IMR-90 (cell line): ENCODE measurements at regions not wholly inside any gene's neighbourhood (a gene's known extent, or its start where the extent isn't known, plus 50 kb on each side); places are given as distances from the start of the nearest gene placed in this dataset.

ENCODE experiments used
- ATAC-seq: fragments of 200-7000 bp; cut with Tn5 transposase; 2 replicates; pipeline ENCODE4 v1.9.1; 2020; ENCODE audit warnings: low read depth, mild to moderate bottlenecking, moderate library complexity
- BruUV-seq: library from RNA; stranded (reverse); fragments of 400-500 nt; replicated peaks from 2 replicates; lab custom pipeline; 2021; lab: Mats Ljungman, UMichigan
- CTCF ChIA-PET: fragments of 300-600 bp; formaldehyde crosslinking; extraction: SDS; loops from one replicate; lab custom pipeline; 2021; ENCODE audit warnings: antibody characterized with exemption; lab: Yijun Ruan, JAX
- POLR2A ChIA-PET: fragments of 300-600 bp; sonication (Branson Sonifier 250); formaldehyde crosslinking; loops from one replicate; lab custom pipeline; 2022; ENCODE audit warnings: antibody characterized with exemption; ENCODE audit not compliant: unreplicated experiment; lab: Charles Lee
- DNase-seq: peaks from one replicate; pipeline ENCODE4 v3.0.0; 2013
- H2AFZ ChIP-seq: replicated peaks from 2 replicates; pipeline ENCODE3; 2013; ENCODE audit warnings: low read length, mild to moderate bottlenecking; ENCODE audit not compliant: poor library complexity
- H2AK5ac ChIP-seq: 2 replicates; pipeline ENCODE4 v1.6.1; 2013; ENCODE audit warnings: low read depth, low read length, inconsistent platforms
- H2AK9ac ChIP-seq: replicated peaks from 2 replicates; pipeline ENCODE3; 2013; ENCODE audit warnings: mild to moderate bottlenecking, low read depth, low read length, moderate library complexity; ENCODE audit not compliant: poor library complexity
- H2BK120ac ChIP-seq: 2 replicates; pipeline ENCODE4 v1.6.1; 2013; ENCODE audit warnings: low read depth, low read length, inconsistent platforms
- H2BK15ac ChIP-seq: 3 replicates; pipeline ENCODE4 v1.6.1; 2013; ENCODE audit warnings: low read depth, low read length, inconsistent platforms
- H2BK20ac ChIP-seq: 2 replicates; pipeline ENCODE4 v1.6.1; 2013; ENCODE audit warnings: low read depth, mild to moderate bottlenecking, inconsistent platforms, low read length, moderate library complexity
- H2BK5ac ChIP-seq: 2 replicates; pipeline ENCODE4 v1.6.1; 2013; ENCODE audit warnings: mild to moderate bottlenecking, low read depth, low read length, inconsistent platforms; ENCODE audit not compliant: poor library complexity, severe bottlenecking
- H3K14ac ChIP-seq: replicated peaks from 2 replicates; pipeline ENCODE4 v1.6.1; 2013; ENCODE audit warnings: low read depth, low read length, inconsistent platforms
- H3K18ac ChIP-seq: 2 replicates; pipeline ENCODE4 v1.6.1; 2013; ENCODE audit warnings: low read depth, low read length, control low read depth
- H3K23ac ChIP-seq: 2 replicates; pipeline ENCODE4 v1.6.1; 2013; ENCODE audit warnings: low read depth, low read length, inconsistent platforms
- H3K27ac ChIP-seq: 2 replicates; pipeline ENCODE4 v1.5.1; 2013; ENCODE audit warnings: mild to moderate bottlenecking, control low read depth, low read length; ENCODE audit not compliant: insufficient read depth
- H3K27me3 ChIP-seq: 2 replicates; pipeline ENCODE4 v1.6.1; 2013; ENCODE audit warnings: low read length; ENCODE audit not compliant: control insufficient read depth, insufficient read depth
- H3K36me3 ChIP-seq: 2 replicates; pipeline ENCODE4 v1.6.1; 2013; ENCODE audit warnings: low read length, mixed read lengths; ENCODE audit not compliant: control insufficient read depth, insufficient read depth
- H3K4ac ChIP-seq: 2 replicates; pipeline ENCODE4 v1.6.1; 2013; ENCODE audit warnings: low read depth, low read length, inconsistent platforms
- H3K4me1 ChIP-seq: 2 replicates; pipeline ENCODE4 v1.6.1; 2013; ENCODE audit warnings: low read length, mixed read lengths; ENCODE audit not compliant: control insufficient read depth, insufficient read depth
- H3K4me2 ChIP-seq: 2 replicates; pipeline ENCODE4 v1.6.1; 2013; ENCODE audit warnings: low read depth, mild to moderate bottlenecking, control low read depth, low read length, moderate library complexity
- H3K4me3 ChIP-seq: 2 replicates; pipeline ENCODE4 v1.5.1; 2013; ENCODE audit warnings: low read depth, mild to moderate bottlenecking, control low read depth, low read length, moderate library complexity; ENCODE audit not compliant: insufficient read depth
- H3K56ac ChIP-seq: 2 replicates; pipeline ENCODE4 v1.6.1; 2013; ENCODE audit warnings: low read length, inconsistent platforms; ENCODE audit not compliant: insufficient read depth; ENCODE audit errors: extremely low read depth
- H3K79me1 ChIP-seq, 2 experiments: 2 replicates each; pipeline ENCODE4 v1.6.1; 2013; ENCODE audit warnings: low read length in 2 of 2, inconsistent platforms in 1 of 2, low read depth in 1 of 2
- H3K9ac ChIP-seq: 2 replicates; pipeline ENCODE4 v1.6.1; 2013; ENCODE audit warnings: low read depth, low read length, control low read depth
- H3K9me1 ChIP-seq: 2 replicates; pipeline ENCODE4 v1.6.1; 2013; ENCODE audit warnings: low read length, inconsistent platforms; ENCODE audit not compliant: insufficient read depth
- H3K9me3 ChIP-seq: 2 replicates; pipeline ENCODE4 v1.6.1; 2013; ENCODE audit warnings: low read length; ENCODE audit not compliant: control insufficient read depth, insufficient read depth
- H4K20me1 ChIP-seq: 2 replicates; pipeline ENCODE4 v1.6.1; 2013; ENCODE audit warnings: low read length, inconsistent platforms; ENCODE audit not compliant: insufficient read depth
- H4K5ac ChIP-seq: 2 replicates; pipeline ENCODE4 v1.6.1; 2013; ENCODE audit warnings: mild to moderate bottlenecking, low read depth, low read length, control low read depth
- H4K8ac ChIP-seq, 2 experiments: 2 replicates each; pipeline ENCODE4 v1.6.1; 2013; ENCODE audit warnings: low read depth in 2 of 2, low read length in 2 of 2, control low read depth in 1 of 2, inconsistent platforms in 1 of 2
- H4K91ac ChIP-seq: 2 replicates; pipeline ENCODE4 v1.6.1; 2013; ENCODE audit warnings: low read depth, low read length, inconsistent platforms; ENCODE audit not compliant: insufficient read depth
- BHLHE40 ChIP-seq: fragments of 150-350 bp; IDR thresholded peaks from 2 replicates; pipeline ENCODE4 v1.6.1; 2016; ENCODE audit warnings: mild to moderate bottlenecking, low read depth, low read length
- CEBPB ChIP-seq: IDR thresholded peaks from 2 replicates; pipeline ENCODE4 v1.6.1; 2012; ENCODE audit warnings: low read depth, low read length, improper control_type of control experiment
- CHD1 ChIP-seq: IDR thresholded peaks from 2 replicates; pipeline ENCODE4 v1.6.1; 2012; ENCODE audit warnings: low read depth, low read length, improper control_type of control experiment
- CTCF ChIP-seq: conservative IDR thresholded peaks from 2 replicates; pipeline ENCODE4 v1.5.1; 2012; ENCODE audit warnings: mild to moderate bottlenecking, low read depth, low read length, improper control_type of control experiment
- ELK1 ChIP-seq: fragments of 150-350 bp; IDR thresholded peaks from 2 replicates; pipeline ENCODE4 v1.6.1; 2016; ENCODE audit warnings: low read depth, mild to moderate bottlenecking, low read length, moderate library complexity, borderline replicate concordance
- FOS ChIP-seq: fragments of 150-350 bp; IDR thresholded peaks from 2 replicates; pipeline ENCODE4 v1.6.1; 2016; ENCODE audit warnings: low read depth, low read length
- MAFK ChIP-seq: IDR thresholded peaks from 2 replicates; pipeline ENCODE4 v1.6.1; 2012; ENCODE audit warnings: low read depth, low read length, improper control_type of control experiment
- MAZ ChIP-seq: IDR thresholded peaks from 2 replicates; pipeline ENCODE4 v1.6.1; 2012; ENCODE audit warnings: low read depth, mild to moderate bottlenecking, low read length, improper control_type of control experiment, moderate library complexity, borderline replicate concordance
- MXI1 ChIP-seq: IDR thresholded peaks from 2 replicates; pipeline ENCODE4 v1.6.1; 2012; ENCODE audit warnings: low read depth, mild to moderate bottlenecking, low read length, moderate library complexity, borderline replicate concordance
- NFE2L2 ChIP-seq: fragments of 150-350 bp; IDR thresholded peaks from 2 replicates; pipeline ENCODE4 v1.6.1; 2016; ENCODE audit warnings: low read depth, mild to moderate bottlenecking, low read length
- POLR2A ChIP-seq: IDR thresholded peaks from 2 replicates; pipeline ENCODE4 v1.6.1; 2012; ENCODE audit warnings: mild to moderate bottlenecking, low read depth, low read length
- RAD21 ChIP-seq: IDR thresholded peaks from 2 replicates; pipeline ENCODE4 v1.6.1; 2012; ENCODE audit warnings: low read length, improper control_type of control experiment
- RCOR1 ChIP-seq: IDR thresholded peaks from 2 replicates; pipeline ENCODE4 v1.6.1; 2012; ENCODE audit warnings: mild to moderate bottlenecking, low read length, improper control_type of control experiment; ENCODE audit not compliant: insufficient replicate concordance
- RFX5 ChIP-seq: IDR thresholded peaks from 2 replicates; pipeline ENCODE4 v1.8.0; 2012; ENCODE audit warnings: low read depth, mild to moderate bottlenecking, low read length, moderate library complexity
- SMC3 ChIP-seq: fragments of 150-350 bp; IDR thresholded peaks from 2 replicates; pipeline ENCODE4 v1.6.1; 2016; ENCODE audit warnings: low read depth, mild to moderate bottlenecking, antibody characterized with exemption, low read length, moderate library complexity
- USF2 ChIP-seq: fragments of 150-350 bp; IDR thresholded peaks from 2 replicates; pipeline ENCODE4 v1.6.1; 2017; ENCODE audit warnings: mild to moderate bottlenecking, antibody characterized with exemption, low read length, low read depth
- WGBS, 2 experiments: methylation state at CpG; one replicate each; pipeline versions ENCODE4 v1.1.5 to v1.1.7; 2013; ENCODE audit warnings: missing lambda C conversion rate in 2 of 2; ENCODE audit not compliant: insufficient read length in 1 of 2; ENCODE audit errors: extremely low coverage in 2 of 2; 5-methylcytosine and 5-hydroxymethylcytosine counted together
- dilution Hi-C: fragments of 300-500 bp; cut with HindIII; formaldehyde crosslinking; loops from one replicate; pipeline ENCODE4 v1.14.3; 2018; ENCODE audit warnings: low sequenced_read_pairs; ENCODE audit not compliant: unreplicated experiment
- in situ Hi-C: fragments of 300-500 bp; cut with MboI; formaldehyde crosslinking; loops from 3 replicates; pipeline ENCODE4 v1.14.3; 2019; ENCODE audit warnings: low sequenced_read_pairs, inconsistent platforms, mixed read lengths
- intact Hi-C: fragments of 100-400 bp; cut with micrococcal nuclease; formaldehyde crosslinking; loops from 2 replicates; pipeline ENCODE4 v1.10.0; 2022

- no peak overlapping the region for H2BK20ac ChIP-seq
- H2BK15ac ChIP-seq = no peak overlapping the region
- H3K4me3 ChIP-seq = no peak overlapping the region
- no peak overlapping the region for H2AK9ac ChIP-seq
- WGBS, 2 experiments = no CpG with 5 or more reads among the region's 4 CpGs
- in situ Hi-C loops = no loop called here
- H3K36me3 ChIP-seq = no peaks in the 10 kb centered on the region
- ChIA-PET CTCF (no interaction called here), POLR2A (no interaction called here)
- H3K27ac ChIP-seq = no peak overlapping the region
- H3K9me3 ChIP-seq = no peaks in the 10 kb centered on the region
- H2AK5ac ChIP-seq = no peak overlapping the region
- dilution Hi-C loops = no loop called here
- no peaks in the 10 kb centered on the region for H4K20me1 ChIP-seq
- H3K9ac ChIP-seq = no peak overlapping the region
- peaks cover 6% of the 10 kb centered on the region for H3K9me1 ChIP-seq
- H4K8ac ChIP-seq = no peak overlapping the region
- no peak overlapping the region for H3K14ac ChIP-seq
- ATAC-seq (no peak), DNase-seq (no peak)
- H2BK5ac ChIP-seq = no peak overlapping the region
- H3K27me3 ChIP-seq = no peaks in the 10 kb centered on the region
- TF ChIP-seq SMC3 (no peak), MAZ (no peak), MXI1 (no peak), ELK1 (no peak), RCOR1 (no peak), NFE2L2 (no peak), BHLHE40 (no peak), POLR2A (no peak), FOS (no peak), RFX5 (no peak), CTCF (no peak), CEBPB (no peak), MAFK (no peak), USF2 (no peak), RAD21 (no peak), CHD1 (no peak)
- H3K4me2 ChIP-seq = no peak overlapping the region
- H3K4me1 ChIP-seq = peaks cover 4% of the 10 kb centered on the region
- H3K4ac ChIP-seq = no peak overlapping the region
- no peaks in the 10 kb centered on the region for H3K79me1 ChIP-seq
- no peak overlapping the region for H4K91ac ChIP-seq
- no peak overlapping the region for H3K56ac ChIP-seq
- no TSS peak for BruUV-seq
- H3K23ac ChIP-seq = no peak overlapping the region
- no peak overlapping the region for H3K18ac ChIP-seq
- H4K5ac ChIP-seq = no peak overlapping the region
- no peak overlapping the region for H2BK120ac ChIP-seq
- intact Hi-C loops = no loop called here
- H2AFZ ChIP-seq = no peak overlapping the region
These were observed 94.3 kb upstream of the SERPINE2 start for GRCh38 chr2:224133387-224133786.
